ENCODE measurements at regions not wholly inside any gene's neighbourhood (a gene's known extent, or its start where the extent isn't known, plus 50 kb on each side); places are given as distances from the start of the nearest gene placed in this dataset.

DNA sequence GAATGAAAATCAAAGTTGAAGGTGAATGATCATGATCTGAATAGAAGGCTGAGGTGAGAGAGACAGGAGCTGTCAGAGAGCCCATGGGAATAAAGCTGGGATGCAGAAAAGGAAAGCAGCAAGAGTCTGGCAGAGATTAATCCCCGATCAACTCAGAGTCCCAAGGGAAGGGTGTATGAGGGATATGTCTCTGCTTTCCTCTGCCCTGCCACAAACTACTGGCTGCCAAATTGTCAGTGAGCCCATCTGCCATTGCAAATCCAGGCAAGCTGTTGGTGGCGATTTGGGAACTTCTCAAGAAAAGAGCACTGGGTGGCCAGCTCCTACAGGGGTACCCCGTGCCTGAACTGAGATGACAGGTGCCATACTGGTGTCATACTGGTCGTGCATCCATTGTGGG lies 705.5 kb upstream of the MAN1A1 start:
- no peak for DNase-seq

DNA sequence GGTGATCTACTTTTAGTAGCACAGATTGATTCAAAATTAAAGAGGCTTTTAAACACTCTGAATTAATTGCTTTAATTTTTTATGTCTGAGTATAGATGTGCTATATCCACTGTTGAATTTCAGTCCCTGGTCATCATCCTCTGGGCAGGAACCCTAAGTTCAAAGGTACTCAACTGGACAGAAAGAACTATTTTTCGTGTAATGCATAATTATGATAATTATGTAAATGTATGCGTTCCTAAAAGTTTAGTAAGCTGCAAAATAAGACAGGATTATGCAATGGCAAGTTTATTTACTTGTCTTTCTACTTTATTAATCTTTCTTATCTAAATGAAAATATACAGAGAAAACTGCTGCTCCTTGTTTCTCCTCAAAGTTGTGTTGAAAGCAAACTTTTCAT lies 690.1 kb upstream of the MAN1A1 start:
- DNase-seq: no peak

DNA sequence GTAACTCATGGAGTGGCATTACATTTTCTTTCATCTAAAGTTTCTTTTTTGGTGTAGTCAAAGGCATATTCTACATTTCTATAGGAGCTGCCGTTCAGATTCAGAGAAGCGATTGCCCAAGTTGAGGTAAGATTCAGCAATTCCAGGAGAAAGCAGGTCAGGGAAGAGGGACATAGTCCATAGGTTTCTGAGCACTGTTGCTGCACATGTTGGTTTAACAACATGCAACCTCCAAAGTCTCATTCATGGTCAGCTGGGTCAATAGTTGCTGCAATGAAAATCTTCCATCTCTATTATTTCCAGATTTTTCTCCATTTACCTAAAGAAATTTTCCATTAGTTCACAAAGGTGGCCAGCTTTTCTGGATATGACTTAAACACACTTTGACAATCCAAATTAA lies 682.3 kb upstream of the MAN1A1 start:
- DNase-seq: no peak

DNA sequence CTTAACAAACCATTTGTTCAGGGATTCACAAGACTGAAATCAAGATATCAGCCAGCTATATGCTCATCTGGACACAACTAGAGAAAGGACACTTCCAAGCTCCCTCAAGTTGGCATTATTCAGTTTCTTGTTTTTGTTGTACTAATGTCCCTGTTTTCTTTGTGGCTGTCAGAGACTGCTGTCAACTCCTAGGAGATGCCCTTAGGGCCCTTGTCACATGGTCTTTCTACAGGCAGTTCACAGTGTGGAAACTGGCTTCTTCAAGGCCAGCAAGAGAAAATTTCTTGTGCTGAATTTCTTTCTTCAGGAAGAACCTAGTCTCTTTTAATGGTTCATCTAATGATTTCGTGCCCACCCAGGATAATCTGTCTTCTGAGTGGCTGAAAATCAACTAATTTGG lies 677.2 kb upstream of the MAN1A1 start:
- DNase-seq: no peak

DNA sequence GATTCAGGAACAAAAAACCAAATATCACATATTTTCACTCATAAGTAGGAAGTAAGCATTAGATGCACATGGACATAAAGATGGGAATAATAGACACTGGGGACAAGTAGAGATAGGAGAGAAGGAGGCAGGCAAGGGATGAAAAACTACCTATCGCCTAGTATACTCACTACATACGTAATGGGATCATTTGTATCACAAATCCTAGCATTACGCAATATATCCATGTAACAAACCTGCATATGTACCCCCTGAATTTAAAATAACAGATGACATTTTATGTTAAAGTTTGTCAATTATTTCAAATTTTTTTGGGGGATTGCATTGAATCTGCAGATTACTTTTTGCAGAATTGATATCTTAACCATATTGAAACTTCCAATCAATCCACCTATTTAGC lies 660.5 kb upstream of the MAN1A1 start:
- DNase-seq: no peak

DNA sequence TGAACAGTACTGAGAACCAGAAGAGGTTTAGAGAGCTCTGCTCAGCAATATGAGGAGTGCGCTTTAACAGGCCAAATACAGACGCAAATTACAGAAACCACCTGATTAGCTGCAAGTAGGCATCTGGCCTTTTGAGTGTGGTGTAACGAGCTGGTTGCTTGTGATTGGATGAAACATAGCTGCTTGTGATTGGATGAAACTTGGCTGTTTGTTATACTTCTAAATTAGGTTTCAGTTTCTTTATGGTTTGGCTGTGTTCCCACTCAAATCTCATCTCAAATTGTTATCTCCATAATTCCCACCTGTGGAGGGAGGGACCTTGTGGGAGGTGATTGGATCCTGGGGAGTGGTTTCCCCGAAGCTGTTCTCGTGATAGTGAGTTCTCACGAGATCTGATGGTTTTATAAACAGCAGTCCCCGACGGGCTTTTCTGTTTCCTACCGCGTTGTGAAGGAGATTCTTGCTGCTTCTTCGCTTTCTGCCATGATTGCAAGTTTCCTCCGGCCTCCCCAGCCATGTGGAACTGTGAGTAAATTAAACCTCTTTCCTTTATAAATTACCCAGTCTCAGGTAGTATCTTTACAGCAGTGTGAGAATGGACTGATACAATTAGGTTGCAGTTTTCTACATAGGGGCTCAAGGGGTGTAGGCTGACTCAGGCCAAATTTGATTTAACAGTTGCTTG lies 655.9 kb upstream of the MAN1A1 start:
- peak; percentile 76 for DNase-seq

DNA sequence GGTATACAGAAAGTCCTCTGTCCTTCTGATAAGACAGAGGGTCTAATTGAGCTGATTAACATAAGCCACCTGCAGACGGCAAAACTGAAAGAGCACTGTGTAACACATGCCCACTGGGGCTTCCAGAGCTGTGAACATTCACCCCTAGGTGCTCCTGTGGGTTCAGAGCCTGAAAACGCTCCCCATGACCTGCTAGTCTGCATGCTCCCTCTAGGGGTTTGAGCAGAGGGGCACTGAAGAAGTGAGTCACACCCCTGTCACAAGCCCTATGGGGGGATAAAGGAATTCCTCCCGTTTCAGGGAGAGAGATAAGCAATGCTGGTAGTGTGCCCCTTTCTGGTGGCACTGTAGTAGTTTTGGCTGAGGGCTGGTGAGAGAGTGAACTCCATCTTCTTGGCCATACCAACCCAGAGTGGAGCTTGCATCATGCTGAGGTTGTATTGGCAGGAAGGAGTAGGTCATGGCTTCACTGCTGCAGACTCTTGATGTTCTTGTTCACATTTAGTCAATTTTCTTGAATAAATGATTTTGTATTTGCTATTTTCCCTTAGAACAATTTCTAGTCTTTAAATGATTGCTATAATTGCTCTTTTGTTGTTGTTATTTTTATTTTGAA lies 637.5 kb upstream of the MAN1A1 start:
- DNase-seq: no peak

DNA sequence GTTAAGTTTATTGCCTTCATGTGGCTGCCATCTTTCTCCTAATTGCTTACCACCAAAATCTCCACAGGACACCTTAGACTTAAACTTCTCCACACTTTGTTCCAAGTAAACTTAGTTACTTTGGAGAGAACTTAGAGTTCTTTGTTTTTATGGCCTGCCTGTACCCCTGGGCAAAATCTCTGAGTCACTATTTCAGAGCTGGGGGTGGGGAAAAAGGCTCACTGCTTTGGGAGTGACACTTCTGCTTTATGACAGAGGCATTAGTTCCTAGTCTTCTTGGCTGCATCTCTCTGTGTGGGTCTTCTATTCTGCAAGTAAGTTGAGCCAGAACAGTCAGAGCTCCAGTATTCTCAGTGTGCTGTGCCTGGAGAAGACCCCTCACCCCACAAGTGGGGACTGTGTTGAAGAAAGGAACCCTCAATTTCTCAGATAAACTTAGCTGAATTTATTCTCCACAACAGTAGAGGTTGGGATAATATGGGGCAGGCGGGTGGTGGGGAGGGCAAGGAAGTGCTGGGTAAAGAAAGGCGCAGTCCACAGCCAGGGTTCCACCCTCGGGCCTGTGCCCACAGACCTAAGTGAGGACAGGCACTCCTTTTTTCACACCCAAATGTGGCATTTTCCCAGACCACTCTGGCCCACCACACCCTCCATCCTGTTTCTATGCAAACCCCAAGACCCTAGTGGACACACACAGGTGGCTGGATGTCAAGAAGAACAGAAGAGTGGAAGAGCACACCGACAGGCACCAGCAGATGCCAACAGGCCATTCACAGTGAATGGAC lies 636.6 kb upstream of the MAN1A1 start:
- DNase-seq: no peak

DNA sequence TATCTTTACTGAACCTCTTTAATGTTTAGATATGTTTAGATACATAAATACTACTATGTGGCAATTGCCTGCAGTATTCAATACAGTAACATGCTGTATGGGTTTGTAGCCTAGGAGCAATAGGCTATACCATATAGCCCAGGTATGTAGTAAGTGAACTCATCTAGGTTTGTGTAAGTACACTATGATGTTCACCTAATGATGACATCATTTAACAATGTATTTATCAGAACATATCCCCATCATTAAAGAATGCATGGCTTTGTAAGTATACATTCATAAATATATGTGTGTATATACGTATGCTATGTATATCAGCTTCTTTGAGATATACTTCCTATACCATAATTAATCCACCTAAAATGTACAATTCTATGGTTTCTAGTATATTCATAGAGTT lies 631.2 kb upstream of the MAN1A1 start:
- no peak for DNase-seq

DNA sequence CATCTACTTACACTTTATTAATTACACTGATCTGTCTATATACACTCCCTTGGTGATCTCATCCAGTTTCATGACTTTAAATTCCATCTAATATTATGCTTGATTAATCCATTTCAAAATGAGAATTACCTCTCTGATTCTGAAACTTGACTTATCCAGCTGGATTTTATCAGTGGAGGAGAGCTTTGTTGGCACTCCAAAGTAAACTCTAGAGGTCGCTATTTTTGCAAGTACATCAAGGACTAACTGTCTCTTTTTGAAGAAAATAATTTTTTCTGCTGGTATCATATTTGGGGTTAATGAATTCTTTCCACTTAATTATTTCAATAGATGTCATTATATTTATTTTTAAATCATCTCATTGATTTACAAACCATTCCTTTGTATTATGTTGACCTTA lies 630.3 kb upstream of the MAN1A1 start:
- no peak for DNase-seq

DNA sequence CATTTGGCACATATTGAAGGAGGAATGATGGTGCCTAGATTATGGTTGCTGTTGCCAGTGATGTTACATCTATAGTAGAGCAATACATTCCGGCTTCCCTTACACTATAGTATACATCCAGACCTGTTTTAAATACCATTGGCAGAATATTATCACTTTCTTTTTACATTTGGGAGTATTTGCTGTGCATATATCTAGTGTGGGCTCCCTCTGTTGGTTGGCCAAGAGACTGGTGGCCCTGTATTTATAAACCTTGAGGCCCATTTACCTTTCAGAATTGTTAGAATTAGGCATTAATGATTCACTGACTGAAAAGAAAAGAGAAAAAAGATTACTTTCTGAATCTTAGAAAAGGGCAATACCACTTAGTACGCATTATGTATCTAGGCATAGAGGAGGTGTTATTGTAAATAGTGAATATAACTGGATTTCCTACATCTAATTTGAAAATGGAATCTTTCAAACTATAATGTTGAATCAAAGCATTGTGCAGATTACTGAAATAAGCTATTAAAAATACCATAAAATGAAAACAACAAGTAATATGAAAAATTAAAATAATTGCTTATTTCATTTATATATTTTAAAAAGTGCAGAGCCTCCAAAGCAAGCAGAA lies 628.8 kb upstream of the MAN1A1 start:
- no peak for DNase-seq

DNA sequence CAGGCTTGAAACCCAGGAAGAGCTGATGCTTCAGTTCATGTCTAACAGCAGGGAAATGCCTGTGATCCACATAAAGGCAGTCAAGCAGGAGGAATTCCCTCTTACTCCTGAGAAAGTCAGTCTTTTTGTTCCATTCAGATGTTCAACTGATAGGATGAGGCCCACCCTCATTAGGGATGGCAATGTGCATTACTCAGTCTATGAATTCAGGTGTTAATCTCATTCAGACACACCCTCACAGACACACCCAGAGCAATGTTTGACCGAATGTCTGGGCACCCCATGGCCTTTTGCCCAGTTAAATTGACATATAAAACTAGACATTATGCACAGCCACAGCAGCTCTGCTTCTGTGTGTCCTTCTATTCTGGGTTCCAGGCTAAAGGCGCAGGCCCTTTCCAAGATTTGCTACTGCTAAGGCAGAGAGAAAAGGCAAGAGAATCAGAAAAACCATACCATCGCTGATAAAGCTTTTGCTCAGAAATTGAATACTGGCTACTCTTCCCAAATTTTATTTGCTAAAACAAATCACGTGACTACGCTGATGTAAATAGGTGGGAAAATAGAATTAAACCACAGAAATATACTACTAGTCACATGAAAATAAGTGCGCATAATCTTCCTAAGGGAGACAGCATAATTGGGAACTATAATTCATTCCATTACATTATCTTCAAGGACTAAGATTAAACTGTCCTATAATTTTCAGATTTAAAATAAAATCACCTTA lies 625.0 kb upstream of the MAN1A1 start:
- no peak for DNase-seq

DNA sequence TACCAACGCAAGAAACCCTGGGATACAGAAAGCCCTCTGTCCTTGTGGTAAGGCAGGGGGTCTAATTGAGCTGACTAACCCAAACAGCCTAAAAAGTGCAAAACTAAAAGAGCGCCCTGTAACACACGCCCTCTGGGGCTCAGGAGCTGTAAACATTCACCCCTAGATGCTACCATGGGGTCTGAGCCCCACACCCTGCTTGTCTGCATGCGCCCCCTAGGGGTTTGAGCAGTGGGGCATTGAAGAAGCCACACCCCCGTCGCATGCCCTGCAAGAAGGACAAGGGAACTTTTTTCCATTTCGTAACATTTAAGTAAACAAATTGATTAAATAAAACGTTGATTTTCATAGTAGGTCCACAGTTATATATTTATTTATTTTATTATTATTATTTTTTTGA lies 616.9 kb upstream of the MAN1A1 start:
- no peak for DNase-seq

DNA sequence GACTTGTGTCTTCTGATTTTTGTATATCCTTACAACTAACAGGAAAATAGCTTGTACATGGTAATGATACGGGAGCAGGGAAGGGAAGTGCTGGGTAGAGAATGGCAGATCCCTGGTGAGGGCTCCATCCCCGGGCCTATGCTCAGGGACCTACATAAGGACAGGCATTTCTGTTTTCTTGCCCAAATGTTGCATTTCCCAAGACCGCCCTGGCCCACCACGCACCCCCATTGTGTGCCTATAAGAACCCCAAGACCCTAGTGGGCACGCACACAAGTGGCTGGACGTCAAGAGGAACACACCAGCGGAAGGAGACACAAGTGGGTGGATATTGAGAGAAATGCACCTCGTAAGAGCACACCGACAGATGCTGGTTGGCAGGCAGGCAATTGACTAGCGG lies 616.3 kb upstream of the MAN1A1 start:
- DNase-seq: no peak

DNA sequence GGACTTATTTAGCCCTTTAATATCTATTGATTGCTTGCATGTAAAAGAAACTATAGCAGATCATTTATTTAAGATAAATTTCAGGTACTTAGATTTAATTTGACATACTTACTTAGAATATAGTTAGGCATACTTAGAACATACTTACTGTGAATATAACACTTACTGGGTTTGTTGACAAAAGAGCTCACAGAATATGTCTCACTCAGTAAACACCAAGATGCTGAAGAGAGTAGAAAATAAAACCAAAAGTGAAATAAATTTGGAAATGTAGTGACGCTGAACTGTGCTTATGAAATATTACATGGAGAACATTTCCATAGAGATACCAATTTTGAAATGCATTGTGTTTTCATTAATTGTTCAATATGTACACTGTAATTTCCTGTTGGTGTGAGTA lies 615.4 kb upstream of the MAN1A1 start:
- DNase-seq: no peak

DNA sequence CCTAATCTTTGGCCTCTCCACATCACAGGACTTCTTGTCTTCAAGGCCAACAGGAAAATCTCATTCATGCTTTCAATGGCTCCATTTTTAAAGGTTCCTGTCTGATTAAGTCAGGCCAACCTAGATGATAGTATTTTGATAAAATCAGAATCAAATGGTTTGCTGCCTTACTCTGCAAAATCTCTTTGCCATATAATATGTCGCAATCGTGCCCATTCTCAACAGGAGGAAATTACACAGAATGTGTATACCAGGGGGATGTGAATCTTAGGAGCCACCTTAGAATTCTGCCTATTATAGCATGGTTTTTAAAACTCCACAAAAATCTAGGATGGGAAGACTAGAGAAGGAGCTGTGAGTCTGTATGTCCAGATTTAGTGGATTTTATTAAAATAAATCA lies 612.9 kb upstream of the MAN1A1 start:
- DNase-seq: no peak

DNA sequence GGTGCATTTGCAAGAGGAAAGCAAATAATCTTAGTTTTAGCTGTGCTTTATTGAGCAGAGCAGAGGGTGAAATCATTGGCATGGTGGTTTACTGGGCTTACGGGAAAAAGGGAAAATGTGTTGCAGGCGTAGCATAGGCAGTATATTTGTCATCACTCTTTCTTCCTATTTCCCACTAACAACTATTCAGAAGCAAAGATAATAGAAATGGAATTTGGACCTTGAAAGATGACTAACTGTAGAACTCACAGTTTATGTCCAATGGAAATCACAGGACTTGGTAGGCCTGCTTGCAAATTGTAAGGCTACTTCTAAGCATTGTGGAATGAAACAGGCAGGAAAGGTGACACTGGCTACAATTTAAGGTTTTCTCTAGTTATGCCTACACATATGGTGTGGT lies 611.9 kb upstream of the MAN1A1 start:
- DNase-seq: no peak

DNA sequence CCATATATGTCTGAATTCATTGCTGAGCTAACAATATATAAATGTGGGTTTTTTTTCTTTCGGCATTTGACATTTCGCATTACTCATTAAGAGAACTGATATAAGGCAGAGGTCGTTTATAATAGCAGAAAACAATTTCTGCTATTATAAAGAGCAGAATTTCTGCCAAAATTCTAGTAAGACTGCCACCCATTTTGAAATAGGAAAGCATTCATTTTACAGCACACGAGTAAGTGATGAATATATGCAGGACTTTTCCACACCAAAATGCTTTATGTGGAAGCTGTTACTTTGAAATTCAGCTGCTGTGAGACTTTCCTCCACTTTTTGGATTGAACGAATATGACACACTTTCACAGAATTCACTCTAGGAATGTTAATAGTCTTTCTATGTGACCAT lies 610.9 kb upstream of the MAN1A1 start:
- no peak for DNase-seq

DNA sequence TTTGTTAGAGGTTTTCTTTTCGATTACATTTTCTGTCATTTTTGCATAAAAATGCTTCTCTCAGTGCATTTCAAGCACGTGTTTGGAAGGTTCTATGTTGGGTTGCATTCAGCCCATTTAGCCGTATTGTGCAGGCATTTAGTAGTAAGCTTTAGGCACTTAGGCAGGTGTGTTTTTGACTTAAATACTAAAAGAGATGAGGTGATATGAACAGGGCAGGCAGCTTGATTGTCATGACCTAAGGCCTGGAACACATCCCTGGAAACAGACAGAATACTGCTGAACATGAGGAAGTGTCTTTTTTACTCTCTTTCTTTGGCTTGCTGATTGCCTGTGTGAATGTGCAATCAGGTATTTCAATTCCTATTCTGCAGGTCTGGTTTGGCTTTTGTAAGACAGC lies 610.5 kb upstream of the MAN1A1 start:
- DNase-seq: no peak

DNA sequence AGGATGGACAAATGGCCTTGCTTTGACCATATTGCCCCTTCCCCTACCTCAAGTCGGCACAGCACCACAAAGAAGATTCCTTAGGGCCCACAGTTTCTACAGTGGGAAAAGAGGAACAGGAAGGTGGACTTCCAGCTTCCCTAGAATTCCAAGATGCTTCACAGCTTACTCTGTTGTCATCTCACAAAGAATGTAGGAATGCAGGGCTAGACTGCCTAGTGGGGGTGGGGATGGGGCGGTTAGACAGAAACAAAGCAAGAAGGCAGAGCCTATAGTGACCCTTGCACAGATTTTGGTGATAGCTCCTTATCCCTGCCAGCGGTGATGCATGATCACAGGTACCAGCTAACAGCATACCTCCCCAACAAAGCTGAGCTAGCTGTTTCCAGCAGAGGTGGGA lies 607.6 kb upstream of the MAN1A1 start:
- DNase-seq: no peak

DNA sequence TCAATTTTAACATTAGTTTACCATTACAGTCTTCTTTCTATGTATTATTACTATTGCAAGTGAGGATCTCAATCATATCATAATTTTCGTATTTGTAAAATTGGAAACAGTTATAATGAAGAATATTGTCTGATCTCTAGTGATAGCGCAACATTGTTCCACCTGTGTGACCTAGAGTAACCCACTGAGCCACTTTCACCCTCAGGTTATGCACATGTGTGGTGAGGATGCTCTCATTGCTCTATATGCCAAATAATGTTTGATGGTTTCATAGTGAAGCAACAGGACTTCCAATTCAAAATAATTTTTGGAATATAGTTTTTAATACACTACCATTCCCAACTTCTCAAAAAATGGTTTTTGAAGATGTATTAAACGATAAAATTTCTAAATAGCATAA lies 603.1 kb upstream of the MAN1A1 start:
- no peak for DNase-seq

DNA sequence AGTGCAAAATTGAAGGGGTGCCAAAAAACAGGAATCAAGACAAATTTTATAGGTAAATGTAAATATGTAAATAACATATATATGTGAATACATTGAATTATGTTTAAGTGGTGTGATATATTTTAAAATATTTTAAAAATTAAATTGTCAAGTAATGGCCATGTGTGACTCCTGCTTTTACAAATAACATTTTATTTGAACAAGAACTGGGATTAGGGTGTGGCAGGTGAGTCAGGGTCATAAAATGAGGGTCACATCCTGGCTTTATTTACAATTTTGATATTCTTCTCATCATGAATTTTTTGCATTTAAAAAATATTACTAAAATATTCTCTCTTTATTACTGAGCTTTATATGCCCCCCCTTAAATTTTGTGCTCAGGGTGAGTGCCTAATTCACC lies 601.1 kb upstream of the MAN1A1 start:
- no peak for DNase-seq

DNA sequence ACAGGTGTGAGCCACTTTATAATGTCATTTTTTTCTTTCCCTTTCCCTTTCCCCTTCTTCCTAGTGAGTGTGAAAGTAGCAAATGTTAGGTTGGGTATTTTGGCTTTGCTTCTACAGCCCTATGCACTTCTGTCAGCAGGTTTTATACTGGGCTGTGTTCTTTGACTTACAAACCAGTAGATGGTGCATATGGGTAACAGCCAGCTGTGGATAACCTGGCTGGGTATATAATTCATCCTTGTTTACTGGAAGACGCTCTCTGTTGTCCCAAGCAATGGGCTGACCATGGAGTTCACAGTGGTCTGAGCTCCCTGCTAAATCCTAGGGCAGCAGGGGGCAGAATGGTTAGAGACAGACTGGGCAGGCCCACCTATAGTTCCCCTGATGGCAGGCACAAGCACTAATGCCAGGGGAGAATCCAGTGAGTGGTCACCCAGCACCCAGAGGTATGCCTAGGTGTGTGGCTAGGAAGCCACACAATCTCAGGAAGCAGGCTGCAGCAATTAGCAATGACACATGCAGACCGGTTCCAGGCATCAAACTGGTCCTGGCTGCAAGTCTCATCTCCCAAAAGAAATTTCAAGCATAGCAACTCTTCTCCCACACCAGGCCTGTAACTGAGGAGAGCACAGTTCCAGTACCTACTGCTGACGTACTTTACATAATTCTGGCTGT lies 592.7 kb upstream of the MAN1A1 start:
- no peak for DNase-seq

Data from NCI-H2107 (cell line).